Chondrocyte (in vitro differentiated cells): ENCODE measurements at regions not wholly inside any gene's neighbourhood (a gene's known extent, or its start where the extent isn't known, plus 50 kb on each side); places are given as distances from the start of the nearest gene placed in this dataset.

ENCODE experiments used
- DNase-seq: peaks from one replicate; pipeline ENCODE4 v3.0.0; 2021; ENCODE audit warnings: mixed read lengths, low spot score
- H3K27ac Mint-ChIP-seq: one replicate; pipeline ENCODE4 v1.8.0; 2021; ENCODE audit warnings: mild to moderate bottlenecking, moderate library complexity, mixed read lengths; ENCODE audit not compliant: unreplicated experiment
- H3K27me3 Mint-ChIP-seq: 2 replicates; pipeline ENCODE4 v1.8.0; 2021; ENCODE audit warnings: low read depth, mixed read lengths
- H3K36me3 Mint-ChIP-seq: 2 replicates; pipeline ENCODE4 v1.8.0; 2021; ENCODE audit warnings: low read depth, mixed read lengths
- H3K4me1 Mint-ChIP-seq: 2 replicates; pipeline ENCODE4 v1.8.0; 2021; ENCODE audit warnings: low read depth, mild to moderate bottlenecking, mixed read lengths
- H3K4me3 Mint-ChIP-seq: one replicate; pipeline ENCODE4 v1.8.0; 2021; ENCODE audit warnings: mild to moderate bottlenecking, moderate library complexity, mixed read lengths; ENCODE audit not compliant: unreplicated experiment
- H3K9me3 Mint-ChIP-seq: 2 replicates; pipeline ENCODE4 v1.8.0; 2021; ENCODE audit warnings: low read depth, mixed read lengths
- CTCF ChIP-seq: fragments of 200-600 bp; sonication (generic); IDR thresholded peaks from 2 replicates; pipeline ENCODE4 v1.5.0; 2021; ENCODE audit warnings: antibody characterized with exemption, mild to moderate bottlenecking, moderate library complexity

GRCh38 chr9:93860694-93861658 is 94.2 kb downstream of the BARX1 start:
- H3K4me3 Mint-ChIP-seq, result no peak overlapping the region
- no peak for TF ChIP-seq CTCF
- H3K36me3 Mint-ChIP-seq, result peaks cover 1% of the 10 kb centered on the region
- peaks cover 46% of the 10 kb centered on the region for H3K27me3 Mint-ChIP-seq
- no peaks in the 10 kb centered on the region for H3K4me1 Mint-ChIP-seq
- H3K9me3 Mint-ChIP-seq, result no peaks in the 10 kb centered on the region
- peak; percentile 89 for DNase-seq
- H3K27ac Mint-ChIP-seq, result no peak overlapping the region

- Mint-ChIP-seq H3K27me3 (peaks cover 52% of the 10 kb centered on the region), H3K9me3 (no peaks in the 10 kb centered on the region)
Measured at GRCh38 chr9:93859431-93860215, 95.5 kb downstream of the BARX1 start.

GRCh38 chr9:93857528-93857927 is 97.6 kb downstream of the BARX1 start:
- DNase-seq, result no peak
- no peak overlapping the region for H3K27ac Mint-ChIP-seq

More at GRCh38 chr9:93859431-93860215, 95.5 kb downstream of the BARX1 start:
- TF ChIP-seq CTCF, result no peak
- no peak overlapping the region for H3K4me3 Mint-ChIP-seq
- H3K27ac Mint-ChIP-seq, result no peak overlapping the region
- H3K36me3 Mint-ChIP-seq, result peaks cover 1% of the 10 kb centered on the region
- no peaks in the 10 kb centered on the region for H3K4me1 Mint-ChIP-seq
- DNase-seq, result no peak

GRCh38 chr9:93852728-93853127 is 102.4 kb downstream of the BARX1 start:
- H3K27me3 Mint-ChIP-seq, result peaks cover 58% of the 10 kb centered on the region
- no peak overlapping the region for H3K4me3 Mint-ChIP-seq
- no peaks in the 10 kb centered on the region for H3K4me1 Mint-ChIP-seq
- H3K27ac Mint-ChIP-seq, result no peak overlapping the region
- peaks cover 1% of the 10 kb centered on the region for H3K36me3 Mint-ChIP-seq
- TF ChIP-seq CTCF, result no peak
- no peak for DNase-seq
- peaks cover 5% of the 10 kb centered on the region for H3K9me3 Mint-ChIP-seq

More at GRCh38 chr9:93857528-93857927, 97.6 kb downstream of the BARX1 start:
- TF ChIP-seq CTCF, result no peak
- H3K36me3 Mint-ChIP-seq, result no peaks in the 10 kb centered on the region
- peaks cover 48% of the 10 kb centered on the region for H3K27me3 Mint-ChIP-seq
- no peaks in the 10 kb centered on the region for H3K4me1 Mint-ChIP-seq
- peaks cover 3% of the 10 kb centered on the region for H3K9me3 Mint-ChIP-seq
- H3K4me3 Mint-ChIP-seq, result no peak overlapping the region

GRCh38 chr9:93846349-93846748 is 108.8 kb downstream of the BARX1 start:
- DNase-seq, result no peak
- peaks cover 5% of the 10 kb centered on the region for H3K36me3 Mint-ChIP-seq
- H3K4me1 Mint-ChIP-seq, result no peaks in the 10 kb centered on the region
- peaks cover 65% of the 10 kb centered on the region for H3K27me3 Mint-ChIP-seq
- no peak overlapping the region for H3K27ac Mint-ChIP-seq
- TF ChIP-seq CTCF, result no peak
- H3K4me3 Mint-ChIP-seq, result no peak overlapping the region
- peaks cover 21% of the 10 kb centered on the region for H3K9me3 Mint-ChIP-seq
